HepG2 (cell line): ENCODE measurements at regions not wholly inside any gene's neighbourhood (a gene's known extent, or its start where the extent isn't known, plus 50 kb on each side); places are given as distances from the start of the nearest gene placed in this dataset.

ENCODE experiments used
- ATAC-seq: fragments of 200-7000 bp; cut with Tn5 transposase; 3 replicates; pipeline ENCODE4 v1.9.1; 2020; ENCODE audit warnings: mild to moderate bottlenecking, moderate library complexity
- BruUV-seq: library from RNA; stranded (reverse); fragments of 400-500 nt; replicated peaks from 2 replicates; lab custom pipeline; 2021; lab: Mats Ljungman, UMichigan
- CTCF ChIA-PET: fragments of 300-600 bp; formaldehyde crosslinking; extraction: SDS; loops from one replicate; lab custom pipeline; 2021; ENCODE audit warnings: low total read pairs, inconsistent platforms, low intra/inter-chr PET ratio; lab: Yijun Ruan, JAX
- POLR2A ChIA-PET: fragments of 350-600 bp; sonication (Branson Sonifier 250); formaldehyde crosslinking; loops from one replicate; lab custom pipeline; 2020; ENCODE audit warnings: antibody characterized with exemption, inconsistent platforms; lab: Yijun Ruan, JAX
- DNase-seq: peaks from one replicate; pipeline ENCODE4 v3.0.0-alpha.2; 2015; ENCODE audit warnings: low spot score
- FAIRE-seq: peaks from 3 replicates; lab custom pipeline; 2011; peaks lifted over from hg19 to GRCh38; lab: Jason Lieb, UNC
- H2AFZ ChIP-seq: one replicate; pipeline ENCODE4 v1.6.1; 2011; ENCODE audit warnings: low read length, inconsistent platforms
- H3K27ac ChIP-seq: fragments of 300-600 bp; 3 replicates; pipeline ENCODE4 v1.8.0; 2011; ENCODE audit warnings: mixed run types, mild to moderate bottlenecking, mixed read lengths, low read length, inconsistent platforms; ENCODE audit not compliant: insufficient read depth; ENCODE audit errors: extremely low read length
- H3K27me3 ChIP-seq, 2 experiments: fragments of 200-600 bp in 1 of 2; 2 replicates in 1 of 2; 3 replicates in 1 of 2; pipeline versions ENCODE4 v1.6.0 to v1.8.0; 2011; ENCODE audit warnings: low read length in 2 of 2, mild to moderate bottlenecking in 2 of 2, moderate library complexity in 2 of 2, inconsistent platforms in 1 of 2; ENCODE audit not compliant: insufficient read depth in 2 of 2, control insufficient read depth in 1 of 2
- H3K36me3 ChIP-seq, 2 experiments: fragments of 200-600 bp in 1 of 2; replicated peaks in 1 of 2; 2 replicates in 1 of 2; 3 replicates in 1 of 2; pipeline versions ENCODE4 v1.5.1 to v1.8.0; 2011; ENCODE audit warnings: low read length in 2 of 2, inconsistent platforms in 1 of 2; ENCODE audit not compliant: insufficient read depth in 2 of 2, control insufficient read depth in 1 of 2
- H3K4me1 ChIP-seq: 2 replicates; pipeline ENCODE4 v1.5.1; 2012; ENCODE audit warnings: low read length, inconsistent platforms; ENCODE audit not compliant: insufficient read depth
- H3K4me2 ChIP-seq: 2 replicates; pipeline ENCODE4 v1.6.0; 2011; ENCODE audit warnings: low read depth, low read length, inconsistent platforms
- H3K4me3 ChIP-seq, 3 experiments: fragments of 200-600 bp in 1 of 3; sonication (generic), shearing (Covaris generic) in 1 of 3; replicated peaks in 1 of 3; 2 replicates each; pipeline ENCODE4 v1.5.1; 2011 to 2016; ENCODE audit warnings: low read length in 3 of 3, inconsistent platforms in 2 of 3, low read depth in 2 of 3, mild to moderate bottlenecking in 2 of 3, control low read depth in 1 of 3, mixed read lengths in 1 of 3; ENCODE audit not compliant: insufficient read depth in 1 of 3
- H3K79me2 ChIP-seq: one replicate; pipeline ENCODE4 v1.6.1; 2011; ENCODE audit warnings: low read length, inconsistent platforms; ENCODE audit not compliant: insufficient read depth
- H3K9ac ChIP-seq: 2 replicates; pipeline ENCODE4 v1.6.0; 2011; ENCODE audit warnings: mild to moderate bottlenecking, low read depth, low read length, inconsistent platforms; ENCODE audit not compliant: insufficient read depth
- H3K9me3 ChIP-seq: 2 replicates; pipeline ENCODE4 v1.5.1; 2012; ENCODE audit warnings: mild to moderate bottlenecking, low read length
- H4K20me1 ChIP-seq: 2 replicates; pipeline ENCODE4 v1.6.0; 2011; ENCODE audit warnings: inconsistent platforms, mild to moderate bottlenecking, low read length, moderate library complexity; ENCODE audit not compliant: insufficient read depth
- CBX2 ChIP-seq, 2 experiments: fragments of 200-600 bp in 1 of 2; sonication (generic); formaldehyde crosslinking in 1 of 2; IDR thresholded peaks; 2 replicates each; pipeline versions ENCODE4 v1.7.0 to v1.8.1; 2018 to 2022; ENCODE audit warnings: low read depth in 2 of 2, low read length in 1 of 2, mild to moderate bottlenecking in 1 of 2, missing genetic modification reagents in 1 of 2
- CHCHD3 ChIP-seq: sonication (generic); formaldehyde crosslinking; IDR thresholded peaks from 2 replicates; pipeline ENCODE4 v1.8.0; 2022; ENCODE audit warnings: mild to moderate bottlenecking, missing genetic modification reagents, moderate library complexity
- MBNL3 ChIP-seq: fragments of 250-450 bp; sonication (Bioruptor Pico); conservative IDR thresholded peaks from 2 replicates; pipeline ENCODE4 v1.8.0; 2022; ENCODE audit warnings: mild to moderate bottlenecking, inconsistent platforms
- PAF1 ChIP-seq: IDR thresholded peaks from 2 replicates; pipeline ENCODE4 v1.6.1; 2016; ENCODE audit warnings: missing genetic modification reagents, missing compliant biosample characterization
- RXRA ChIP-seq: sonication (generic); formaldehyde crosslinking; IDR thresholded peaks from 2 replicates; pipeline ENCODE4 v1.5.1; 2020; ENCODE audit warnings: missing genetic modification reagents
- SATB2 ChIP-seq: sonication (generic); formaldehyde crosslinking; IDR thresholded peaks from 2 replicates; pipeline ENCODE4 v1.5.0; 2020; ENCODE audit warnings: missing genetic modification reagents
- THAP8 ChIP-seq: sonication (generic); formaldehyde crosslinking; IDR thresholded peaks from 2 replicates; pipeline ENCODE4 v1.5.1; 2020; ENCODE audit warnings: missing genetic modification reagents, mild to moderate bottlenecking, borderline replicate concordance
- TP53 ChIP-seq: sonication (generic); formaldehyde crosslinking; conservative IDR thresholded peaks from 2 replicates; pipeline ENCODE4 v1.4.0; 2020; ENCODE audit warnings: missing genetic modification reagents
- ZFP62 ChIP-seq: sonication (generic); formaldehyde crosslinking; IDR thresholded peaks from 2 replicates; pipeline ENCODE4 v1.4.0; 2020; ENCODE audit warnings: missing genetic modification reagents
- ZNF776 ChIP-seq: sonication (generic); formaldehyde crosslinking; IDR thresholded peaks from 2 replicates; pipeline ENCODE4 v1.4.0; 2020; ENCODE audit warnings: mild to moderate bottlenecking, missing genetic modification reagents
- ZSCAN9 ChIP-seq: IDR thresholded peaks from 2 replicates; pipeline ENCODE4 v1.6.1; 2016; ENCODE audit warnings: borderline replicate concordance
- WGBS: methylation state at CpG from one replicate; pipeline ENCODE4 v1.1.6; 2017; ENCODE audit warnings: low lambda C conversion rate; 5-methylcytosine and 5-hydroxymethylcytosine counted together
- in situ Hi-C: cut with HindIII; loops from 2 replicates; pipeline ENCODE4 v1.10.0; 2017; ENCODE audit warnings: low pct_unique_long_range_greater_than_20kb; ENCODE audit not compliant: extremely low pct_ligation_motif_present
- intact Hi-C: fragments of 100-400 bp; cut with micrococcal nuclease; formaldehyde crosslinking; loops from one replicate; pipeline ENCODE4 v1.10.0; 2022; ENCODE audit not compliant: unreplicated experiment
- TF ChIP-seq, protein P1 (sequence below): sonication (generic); formaldehyde crosslinking; IDR thresholded peaks from 2 replicates; pipeline ENCODE4 v1.5.1; 2020; ENCODE audit warnings: mild to moderate bottlenecking, missing genetic modification reagents
- TF ChIP-seq, protein P2 (sequence below): IDR thresholded peaks from 2 replicates; pipeline ENCODE4 v1.6.1; 2012; ENCODE audit warnings: low read length, improper control_type of control experiment
- TF ChIP-seq, protein P3 (sequence below): sonication (generic); formaldehyde crosslinking; IDR thresholded peaks from 2 replicates; pipeline ENCODE4 v1.4.0; 2020; ENCODE audit warnings: mild to moderate bottlenecking, missing genetic modification reagents

- intact Hi-C loops (loop anchor here (5.0 to 10.0 kb wide), 2 partner anchors 126 to 241 kb away; no protein-coding TSS in a partner anchor), in situ Hi-C loops (loop anchor here (5.0 kb wide), 1 partner anchor 46 kb away; no protein-coding TSS in a partner anchor)
- Histone ChIP-seq H3K36me3 (no peaks in the 10 kb centered on the region), H2AFZ (no peak overlapping the region), H3K9ac (no peak overlapping the region), H3K9me3 (no peaks in the 10 kb centered on the region), H3K79me2 (no peaks in the 10 kb centered on the region), H4K20me1 (no peaks in the 10 kb centered on the region), H3K27me3 (0 out of 5 replicates have a peak, but pooled peaks cover 0 to 1% of the 10 kb centered on the region in 2 experiments), H3K4me3 (no peak overlapping the region), H3K27ac (no peak overlapping the region), H3K4me1 (peaks cover 9% of the 10 kb centered on the region), H3K4me2 (no peak overlapping the region)
- DNase-seq (no peak), FAIRE-seq (no peak), ATAC-seq (no peak)
- POLR2A ChIA-PET, result no interaction called here
- CTCF ChIA-PET, result no interaction called here
- TF ChIP-seq THAP8 (CRISPR knock-in tag) (no peak), MBNL3 (CRISPR knock-in tag) (no peak), RXRA (CRISPR knock-in tag) (no peak), PAF1 (CRISPR knock-in tag) (no peak), CBX2 (IDR thresholded peaks at IDR 0.05; ENCODE audit: low read depth, low read length) (no peak), CBX2 (CRISPR knock-in tag; IDR thresholded peaks at IDR 0.05; ENCODE audit: low read depth) (no peak), SATB2 (no peak), CHCHD3 (CRISPR knock-in tag) (no peak), ZSCAN9 (CRISPR knock-in tag) (no peak), ZNF776 (no peak), TP53 (CRISPR knock-in tag) (no peak), ZFP62 (CRISPR knock-in tag) (no peak)
- TF ChIP-seq, protein P1, sequence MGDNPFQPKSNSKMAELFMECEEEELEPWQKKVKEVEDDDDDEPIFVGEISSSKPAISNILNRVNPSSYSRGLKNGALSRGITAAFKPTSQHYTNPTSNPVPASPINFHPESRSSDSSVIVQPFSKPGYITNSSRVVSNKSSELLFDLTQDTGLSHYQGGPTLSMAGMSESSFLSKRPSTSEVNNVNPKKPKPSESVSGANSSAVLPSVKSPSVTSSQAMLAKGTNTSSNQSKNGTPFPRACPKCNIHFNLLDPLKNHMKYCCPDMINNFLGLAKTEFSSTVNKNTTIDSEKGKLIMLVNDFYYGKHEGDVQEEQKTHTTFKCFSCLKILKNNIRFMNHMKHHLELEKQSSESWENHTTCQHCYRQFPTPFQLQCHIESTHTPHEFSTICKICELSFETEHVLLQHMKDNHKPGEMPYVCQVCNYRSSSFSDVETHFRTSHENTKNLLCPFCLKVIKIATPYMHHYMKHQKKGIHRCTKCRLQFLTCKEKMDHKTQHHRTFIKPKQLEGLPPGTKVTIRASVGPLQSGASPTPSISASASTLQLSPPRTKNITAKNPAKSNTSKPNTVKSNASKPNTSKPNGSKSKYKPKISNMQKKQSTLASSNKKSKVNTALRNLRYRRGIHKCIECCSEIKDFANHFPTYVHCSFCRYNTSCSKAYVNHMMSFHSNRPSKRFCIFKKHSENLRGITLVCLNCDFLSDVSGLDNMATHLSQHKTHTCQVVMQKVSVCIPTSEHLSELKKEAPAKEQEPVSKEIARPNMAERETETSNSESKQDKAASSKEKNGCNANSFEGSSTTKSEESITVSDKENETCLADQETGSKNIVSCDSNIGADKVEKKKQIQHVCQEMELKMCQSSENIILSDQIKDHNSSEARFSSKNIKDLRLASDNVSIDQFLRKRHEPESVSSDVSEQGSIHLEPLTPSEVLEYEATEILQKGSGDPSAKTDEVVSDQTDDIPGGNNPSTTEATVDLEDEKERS (CRISPR knock-in tag), result no peak
- TF ChIP-seq, protein P2, sequence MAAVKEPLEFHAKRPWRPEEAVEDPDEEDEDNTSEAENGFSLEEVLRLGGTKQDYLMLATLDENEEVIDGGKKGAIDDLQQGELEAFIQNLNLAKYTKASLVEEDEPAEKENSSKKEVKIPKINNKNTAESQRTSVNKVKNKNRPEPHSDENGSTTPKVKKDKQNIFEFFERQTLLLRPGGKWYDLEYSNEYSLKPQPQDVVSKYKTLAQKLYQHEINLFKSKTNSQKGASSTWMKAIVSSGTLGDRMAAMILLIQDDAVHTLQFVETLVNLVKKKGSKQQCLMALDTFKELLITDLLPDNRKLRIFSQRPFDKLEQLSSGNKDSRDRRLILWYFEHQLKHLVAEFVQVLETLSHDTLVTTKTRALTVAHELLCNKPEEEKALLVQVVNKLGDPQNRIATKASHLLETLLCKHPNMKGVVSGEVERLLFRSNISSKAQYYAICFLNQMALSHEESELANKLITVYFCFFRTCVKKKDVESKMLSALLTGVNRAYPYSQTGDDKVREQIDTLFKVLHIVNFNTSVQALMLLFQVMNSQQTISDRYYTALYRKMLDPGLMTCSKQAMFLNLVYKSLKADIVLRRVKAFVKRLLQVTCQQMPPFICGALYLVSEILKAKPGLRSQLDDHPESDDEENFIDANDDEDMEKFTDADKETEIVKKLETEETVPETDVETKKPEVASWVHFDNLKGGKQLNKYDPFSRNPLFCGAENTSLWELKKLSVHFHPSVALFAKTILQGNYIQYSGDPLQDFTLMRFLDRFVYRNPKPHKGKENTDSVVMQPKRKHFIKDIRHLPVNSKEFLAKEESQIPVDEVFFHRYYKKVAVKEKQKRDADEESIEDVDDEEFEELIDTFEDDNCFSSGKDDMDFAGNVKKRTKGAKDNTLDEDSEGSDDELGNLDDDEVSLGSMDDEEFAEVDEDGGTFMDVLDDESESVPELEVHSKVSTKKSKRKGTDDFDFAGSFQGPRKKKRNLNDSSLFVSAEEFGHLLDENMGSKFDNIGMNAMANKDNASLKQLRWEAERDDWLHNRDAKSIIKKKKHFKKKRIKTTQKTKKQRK, result no peak
- TF ChIP-seq, protein P3, sequence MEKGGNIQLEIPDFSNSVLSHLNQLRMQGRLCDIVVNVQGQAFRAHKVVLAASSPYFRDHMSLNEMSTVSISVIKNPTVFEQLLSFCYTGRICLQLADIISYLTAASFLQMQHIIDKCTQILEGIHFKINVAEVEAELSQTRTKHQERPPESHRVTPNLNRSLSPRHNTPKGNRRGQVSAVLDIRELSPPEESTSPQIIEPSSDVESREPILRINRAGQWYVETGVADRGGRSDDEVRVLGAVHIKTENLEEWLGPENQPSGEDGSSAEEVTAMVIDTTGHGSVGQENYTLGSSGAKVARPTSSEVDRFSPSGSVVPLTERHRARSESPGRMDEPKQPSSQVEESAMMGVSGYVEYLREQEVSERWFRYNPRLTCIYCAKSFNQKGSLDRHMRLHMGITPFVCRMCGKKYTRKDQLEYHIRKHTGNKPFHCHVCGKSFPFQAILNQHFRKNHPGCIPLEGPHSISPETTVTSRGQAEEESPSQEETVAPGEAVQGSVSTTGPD (CRISPR knock-in tag), result no peak
- WGBS, result 90% methylated on average over 5 of the region's 7 CpGs
- no TSS peak for BruUV-seq
Measured at GRCh38 chr4:153081006-153081580, 123.2 kb upstream of the TRIM2 start.
